ENCODE measurements at regions not wholly inside any gene's neighbourhood (a gene's known extent, or its start where the extent isn't known, plus 50 kb on each side); places are given as distances from the start of the nearest gene placed in this dataset.

DNA sequence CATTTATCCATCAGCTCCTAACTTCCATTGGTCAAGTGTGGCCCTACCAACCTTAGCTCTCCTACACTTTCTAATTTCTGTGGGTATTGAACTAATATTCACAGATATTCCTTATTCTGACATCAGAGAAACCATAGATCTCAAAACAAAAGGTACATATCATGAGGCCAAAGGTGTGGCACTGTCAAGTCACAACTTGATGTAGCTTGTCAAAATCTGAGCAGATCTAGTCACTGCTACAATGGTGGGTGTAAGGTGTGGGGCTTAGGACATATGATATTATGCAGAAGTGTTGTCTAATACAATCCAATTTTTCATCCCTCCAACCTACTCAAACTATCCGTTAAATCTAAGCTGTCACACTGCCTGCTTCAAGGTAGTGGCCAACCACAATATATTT, 114.0 kb upstream of the FAR2 start:
- H3K4me1 ChIP-seq: no peaks in the 10 kb centered on the region

DNA sequence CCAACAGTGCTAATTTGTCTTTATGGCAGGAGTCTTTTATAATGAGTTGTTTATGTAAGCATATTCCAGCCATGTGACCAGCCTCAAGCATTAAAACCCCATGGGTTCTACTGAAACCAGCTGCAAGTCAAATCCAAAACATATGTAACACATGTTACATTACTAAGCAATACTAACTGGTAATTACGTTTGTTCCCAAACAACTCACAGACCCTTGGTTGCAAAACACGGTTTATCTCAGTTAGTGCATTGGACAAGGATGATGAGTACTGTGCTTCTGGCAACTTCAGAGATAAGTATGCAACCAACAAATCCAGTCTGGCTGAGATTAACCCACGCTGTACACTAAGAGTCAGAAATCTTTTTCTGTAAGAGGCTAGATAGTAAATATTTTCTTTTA, 110.1 kb upstream of the FAR2 start:
- H3K9me3 ChIP-seq: no peaks in the 10 kb centered on the region
- H3K4me3 ChIP-seq: no peak overlapping the region
- no peak for DNase-seq
- WGBS, 2 donors: 28 to 50% methylated on average over 3 of the region's 3 CpGs
- H3K36me3 ChIP-seq (replicated peaks in 1 of 2; ENCODE audit: insufficient read depth in 1 of 2, low read depth in 2 of 2): no peaks in the 10 kb centered on the region
- intact Hi-C loops (cut with DNase I): no loop called here
- H3K27me3 ChIP-seq: no peaks in the 10 kb centered on the region
- no peak for ATAC-seq
- no peak for TF ChIP-seq POLR2A (IDR thresholded peaks at IDR 0.05)
- TF ChIP-seq, protein P1, sequence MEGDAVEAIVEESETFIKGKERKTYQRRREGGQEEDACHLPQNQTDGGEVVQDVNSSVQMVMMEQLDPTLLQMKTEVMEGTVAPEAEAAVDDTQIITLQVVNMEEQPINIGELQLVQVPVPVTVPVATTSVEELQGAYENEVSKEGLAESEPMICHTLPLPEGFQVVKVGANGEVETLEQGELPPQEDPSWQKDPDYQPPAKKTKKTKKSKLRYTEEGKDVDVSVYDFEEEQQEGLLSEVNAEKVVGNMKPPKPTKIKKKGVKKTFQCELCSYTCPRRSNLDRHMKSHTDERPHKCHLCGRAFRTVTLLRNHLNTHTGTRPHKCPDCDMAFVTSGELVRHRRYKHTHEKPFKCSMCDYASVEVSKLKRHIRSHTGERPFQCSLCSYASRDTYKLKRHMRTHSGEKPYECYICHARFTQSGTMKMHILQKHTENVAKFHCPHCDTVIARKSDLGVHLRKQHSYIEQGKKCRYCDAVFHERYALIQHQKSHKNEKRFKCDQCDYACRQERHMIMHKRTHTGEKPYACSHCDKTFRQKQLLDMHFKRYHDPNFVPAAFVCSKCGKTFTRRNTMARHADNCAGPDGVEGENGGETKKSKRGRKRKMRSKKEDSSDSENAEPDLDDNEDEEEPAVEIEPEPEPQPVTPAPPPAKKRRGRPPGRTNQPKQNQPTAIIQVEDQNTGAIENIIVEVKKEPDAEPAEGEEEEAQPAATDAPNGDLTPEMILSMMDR (IDR thresholded peaks at IDR 0.05): no peak
- H3K27ac ChIP-seq: no peak overlapping the region
- H3K4me1 ChIP-seq: no peaks in the 10 kb centered on the region

More for the DNA sequence above, 114.0 kb upstream of the FAR2 start:
- no peak for DNase-seq
- Histone ChIP-seq H3K4me3 (no peak overlapping the region), H3K9me3 (no peaks in the 10 kb centered on the region), H3K36me3 (replicated peaks in 1 of 2; ENCODE audit: insufficient read depth in 1 of 2, low read depth in 2 of 2) (no peaks in the 10 kb centered on the region), H3K27ac (no peak overlapping the region), H3K27me3 (no peaks in the 10 kb centered on the region)
- 30 to 41% methylated on average over 1 of the region's 1 CpG for WGBS, 2 donors
- TF ChIP-seq, protein P1 (IDR thresholded peaks at IDR 0.05): no peak
- no peak for TF ChIP-seq POLR2A (IDR thresholded peaks at IDR 0.05)
- intact Hi-C loops (cut with DNase I): no loop called here
- no peak for ATAC-seq

DNA sequence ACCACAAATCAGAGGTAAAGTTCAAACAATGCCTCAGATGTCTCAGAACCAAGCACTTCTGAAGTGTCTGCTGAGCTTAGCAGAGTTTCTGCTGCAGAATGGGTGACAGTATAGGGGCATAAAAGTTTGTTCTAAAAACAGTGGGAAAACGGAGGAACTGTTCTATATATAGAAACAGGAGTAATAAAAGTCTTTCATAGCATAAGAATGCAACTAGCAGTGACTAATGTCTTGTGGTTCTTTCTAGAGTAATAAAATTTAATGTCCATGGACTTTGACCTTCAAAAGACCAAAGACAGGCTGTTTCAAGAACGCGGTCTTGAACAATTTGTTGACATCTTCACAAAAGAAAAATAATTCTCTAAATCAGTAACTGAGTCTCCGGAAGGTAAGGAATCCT, 107.5 kb upstream of the FAR2 start:
- ATAC-seq: peak; percentile 42
- Histone ChIP-seq H3K36me3 (replicated peaks in 1 of 2; ENCODE audit: insufficient read depth in 1 of 2, low read depth in 2 of 2) (no peaks in the 10 kb centered on the region), H3K4me3 (no peak overlapping the region), H3K4me1 (no peaks in the 10 kb centered on the region), H3K27me3 (no peaks in the 10 kb centered on the region), H3K27ac (no peak overlapping the region), H3K9me3 (no peaks in the 10 kb centered on the region)
- no peak for DNase-seq
- TF ChIP-seq, protein P1 (IDR thresholded peaks at IDR 0.05): no peak
- no peak for TF ChIP-seq POLR2A (IDR thresholded peaks at IDR 0.05)
- intact Hi-C loops (cut with DNase I): no loop called here
- 29 to 35% methylated on average over 4 of the region's 4 CpGs for WGBS, 2 donors

DNA sequence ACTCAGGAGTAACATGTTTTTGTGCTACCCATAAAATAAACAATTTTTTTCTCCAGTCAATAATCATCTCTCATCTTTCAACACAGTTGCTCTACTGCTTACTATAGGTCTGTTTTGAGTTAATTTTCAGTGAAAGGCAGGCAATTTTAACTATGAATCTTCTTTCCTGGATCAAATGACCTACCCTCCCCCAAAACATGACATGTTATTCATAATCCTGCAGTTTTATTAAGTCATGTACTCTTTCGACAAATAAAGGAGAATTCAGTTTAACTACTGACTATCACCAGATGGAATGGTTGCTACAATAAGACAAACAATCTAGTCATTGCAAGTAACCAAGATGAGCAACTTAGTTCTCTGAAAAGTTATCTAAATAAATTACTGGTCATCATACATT, 106.0 kb upstream of the FAR2 start:
- intact Hi-C loops (cut with DNase I): no loop called here
- WGBS, 2 donors: 52 to 65% methylated on average over 1 of the region's 1 CpG
- DNase-seq: no peak

DNA sequence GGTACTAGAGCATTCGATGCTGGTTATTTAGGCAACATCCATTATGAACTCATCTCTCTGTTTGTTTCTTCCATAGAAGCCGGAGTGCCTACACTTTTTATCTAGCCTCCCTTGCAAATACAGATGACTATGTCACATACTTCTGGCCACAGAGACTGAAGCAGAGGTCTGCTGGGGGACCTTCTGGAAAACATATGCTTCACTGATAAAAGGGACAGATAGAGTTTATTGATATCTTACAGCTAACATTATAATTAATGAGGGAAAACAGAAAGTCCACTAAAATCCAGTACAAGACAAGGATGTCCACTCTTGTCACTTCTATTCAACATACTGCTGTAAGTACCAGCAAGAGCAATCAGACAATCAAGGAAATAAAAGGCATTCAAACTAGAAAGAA, 104.3 kb upstream of the FAR2 start:
- TF ChIP-seq, protein P1 (IDR thresholded peaks at IDR 0.05): no peak
- TF ChIP-seq POLR2A (IDR thresholded peaks at IDR 0.05): no peak
- no peak for DNase-seq
- no peak for ATAC-seq
- Histone ChIP-seq H3K27ac (no peak overlapping the region), H3K27me3 (no peaks in the 10 kb centered on the region), H3K4me3 (no peak overlapping the region), H3K9me3 (no peaks in the 10 kb centered on the region), H3K4me1 (no peaks in the 10 kb centered on the region), H3K36me3 (replicated peaks in 1 of 2; ENCODE audit: insufficient read depth in 1 of 2, low read depth in 2 of 2) (no peaks in the 10 kb centered on the region)
- 64 to 72% methylated on average over 2 of the region's 2 CpGs for WGBS, 2 donors
- intact Hi-C loops (cut with DNase I): no loop called here

More for the DNA sequence above, 106.0 kb upstream of the FAR2 start:
- no peaks in the 10 kb centered on the region for H3K4me1 ChIP-seq
- H3K36me3 ChIP-seq (replicated peaks in 1 of 2; ENCODE audit: insufficient read depth in 1 of 2, low read depth in 2 of 2): no peaks in the 10 kb centered on the region
- TF ChIP-seq, protein P1 (IDR thresholded peaks at IDR 0.05): no peak
- no peak for TF ChIP-seq POLR2A (IDR thresholded peaks at IDR 0.05)
- no peak overlapping the region for H3K4me3 ChIP-seq
- no peaks in the 10 kb centered on the region for H3K27me3 ChIP-seq
- no peak for ATAC-seq
- no peaks in the 10 kb centered on the region for H3K9me3 ChIP-seq
- no peak overlapping the region for H3K27ac ChIP-seq
